OCI-M1 (cell line): ENCODE measurements at regions not wholly inside any gene's neighbourhood (a gene's known extent, or its start where the extent isn't known, plus 50 kb on each side); places are given as distances from the start of the nearest gene placed in this dataset.
"Not testable (repeated sequence)": the region's sequence is repeated elsewhere in the genome, so short reads cannot be mapped to it uniquely, and the experiment has no call there.

Experiments
- DNase-seq: peaks from one replicate; lab custom pipeline; 2025; lab: John Stamatoyannopoulos, UW

DNA sequence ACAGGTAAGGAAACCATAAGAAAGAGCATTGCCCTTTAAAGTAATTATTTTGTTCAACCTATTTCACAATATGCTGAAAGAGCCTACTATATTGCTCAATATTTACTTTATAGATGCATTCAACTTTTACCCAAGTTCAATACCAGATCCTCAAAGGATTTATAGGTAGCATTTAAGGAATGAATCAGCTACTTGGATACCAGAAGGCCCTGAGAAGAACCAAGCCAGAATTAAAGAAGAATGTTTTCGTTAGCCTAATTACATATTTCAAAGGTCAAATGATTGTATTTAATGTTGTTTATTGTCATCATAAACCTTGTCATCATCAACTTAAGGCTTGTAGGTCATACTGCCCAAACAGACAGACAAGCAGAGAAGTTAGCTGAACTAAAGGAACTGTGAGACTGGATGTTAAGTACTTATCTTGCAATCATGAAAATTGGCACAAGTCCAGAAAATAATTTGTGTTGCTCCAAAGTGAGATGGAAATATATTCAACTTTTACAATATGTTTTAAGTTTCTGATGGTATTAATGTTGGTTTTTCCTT lies 636.7 kb downstream of the RFPL4B start:
- no peak for DNase-seq

DNA sequence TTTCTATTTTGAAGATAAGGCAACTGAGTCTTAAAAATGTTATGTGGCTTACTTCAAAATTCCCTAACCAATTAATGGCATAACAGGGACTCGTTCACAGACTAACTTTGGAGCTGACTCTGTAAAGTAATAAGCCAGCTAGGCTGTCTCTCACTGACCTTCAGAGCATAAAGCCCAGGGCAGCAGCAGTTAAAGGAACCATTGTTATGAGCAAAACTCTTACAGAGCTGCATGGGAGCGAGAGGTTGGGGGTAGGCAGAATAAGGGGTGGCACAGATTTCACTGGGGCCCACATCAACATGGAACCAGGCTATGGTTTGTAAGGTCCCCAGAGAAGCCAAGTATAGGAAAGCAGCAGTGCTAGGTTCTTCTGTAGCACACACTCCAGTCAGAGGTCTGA lies 637.8 kb downstream of the RFPL4B start:
- DNase-seq: no peak

DNA sequence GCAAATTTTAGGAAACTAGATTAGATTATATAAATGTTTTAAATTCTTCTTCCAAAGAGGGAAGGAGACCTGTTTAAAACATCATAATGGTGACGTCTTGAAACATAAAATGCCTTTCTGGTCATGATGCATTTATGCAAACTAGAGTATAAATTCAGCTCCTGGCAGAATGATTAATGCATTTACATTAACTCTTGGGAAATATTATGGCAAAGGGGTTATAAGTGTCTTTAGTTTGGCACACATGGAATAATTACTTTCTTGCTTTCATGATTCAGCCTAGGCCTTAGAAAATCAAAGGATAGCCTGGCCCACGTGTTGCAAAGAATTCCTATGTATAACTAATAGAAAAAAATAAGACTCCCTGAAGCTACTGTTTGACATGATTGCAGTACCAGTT lies 639.2 kb downstream of the RFPL4B start:
- no peak for DNase-seq

DNA sequence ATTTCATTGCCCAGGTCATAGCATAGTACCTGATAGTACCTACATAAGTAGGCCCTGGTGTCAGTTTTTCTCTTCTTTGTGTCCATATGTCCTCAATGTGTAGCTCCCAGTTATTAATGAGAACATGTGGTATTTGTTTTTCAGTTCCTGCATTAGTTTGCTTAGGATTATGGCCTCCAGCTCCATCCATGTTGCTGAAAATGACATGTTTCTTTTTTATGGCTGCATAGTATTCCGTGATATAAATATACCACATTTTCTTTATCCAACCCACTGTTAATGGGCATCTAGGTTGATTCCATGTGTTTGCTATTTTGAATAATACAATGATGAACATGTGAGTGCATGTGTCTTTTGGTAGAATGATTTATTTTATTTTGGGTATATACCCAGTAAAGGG lies 641.6 kb downstream of the RFPL4B start:
- DNase-seq: no peak

DNA sequence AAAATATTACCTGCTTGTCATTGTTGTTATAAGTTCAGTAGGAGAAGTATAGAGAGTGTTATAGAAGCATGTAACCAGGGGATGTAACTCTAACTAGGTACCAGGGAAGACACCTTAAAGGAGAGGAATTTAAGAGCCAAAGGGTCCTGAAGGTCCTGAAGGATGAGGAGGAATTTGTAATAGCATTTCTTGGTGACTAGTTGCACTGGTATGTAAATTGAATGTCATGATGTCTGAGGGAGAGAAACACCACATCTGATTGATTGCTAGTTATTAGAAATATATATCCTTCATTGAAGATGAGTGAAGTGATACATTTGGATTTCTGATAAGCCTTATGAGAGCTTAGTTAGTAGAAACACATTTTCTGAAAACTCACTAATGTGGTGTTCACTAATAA lies 643.8 kb downstream of the RFPL4B start:
- DNase-seq: no peak

DNA sequence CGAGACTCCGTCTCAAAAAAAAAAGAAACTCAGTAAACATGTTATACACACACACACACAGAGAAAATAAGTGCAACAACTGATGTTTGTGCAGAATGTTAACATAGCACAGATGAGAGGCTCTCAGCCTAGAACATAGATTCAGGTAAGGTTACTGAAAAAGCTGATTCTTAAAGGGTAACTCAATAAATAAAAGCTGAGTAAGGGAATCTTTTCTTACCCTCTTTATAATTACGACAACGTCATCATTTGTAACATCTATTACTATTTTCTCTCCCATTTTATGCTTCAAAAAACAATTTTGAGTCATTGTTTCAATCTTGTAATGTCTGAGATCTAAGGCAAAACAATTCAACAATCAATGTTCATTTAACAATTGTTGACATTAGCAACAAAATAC lies 644.8 kb downstream of the RFPL4B start:
- DNase-seq: no peak

DNA sequence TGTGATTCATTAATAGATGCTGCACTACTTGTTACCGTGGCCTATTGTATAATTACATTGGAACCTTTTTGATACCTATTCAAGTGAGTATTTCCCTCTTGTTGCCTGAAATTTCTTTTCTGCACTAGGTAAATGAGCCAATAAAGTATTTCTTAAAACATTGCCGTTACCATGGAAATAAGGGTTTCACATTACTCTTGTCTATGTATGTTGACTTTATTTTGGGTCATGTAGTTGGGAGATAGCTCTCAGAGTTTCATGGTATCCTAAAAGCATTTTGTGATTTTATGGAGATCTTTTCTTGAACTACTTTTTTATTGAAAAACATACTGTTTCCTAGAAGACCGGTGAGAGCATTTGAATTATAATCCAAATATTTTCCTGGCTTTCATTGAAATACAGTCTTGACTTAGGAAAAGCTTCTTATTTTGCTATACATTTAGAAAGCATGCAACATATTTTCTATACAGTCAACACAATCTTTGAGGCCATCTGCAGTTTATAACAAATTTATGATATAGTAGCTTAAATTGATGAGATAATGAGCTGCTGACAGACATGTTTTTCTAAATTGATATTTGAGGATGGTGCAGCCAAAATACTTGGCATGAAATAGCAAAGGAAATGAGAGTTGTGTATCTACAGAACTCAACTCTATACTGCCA lies 650.4 kb downstream of the RFPL4B start:
- DNase-seq: no peak

DNA sequence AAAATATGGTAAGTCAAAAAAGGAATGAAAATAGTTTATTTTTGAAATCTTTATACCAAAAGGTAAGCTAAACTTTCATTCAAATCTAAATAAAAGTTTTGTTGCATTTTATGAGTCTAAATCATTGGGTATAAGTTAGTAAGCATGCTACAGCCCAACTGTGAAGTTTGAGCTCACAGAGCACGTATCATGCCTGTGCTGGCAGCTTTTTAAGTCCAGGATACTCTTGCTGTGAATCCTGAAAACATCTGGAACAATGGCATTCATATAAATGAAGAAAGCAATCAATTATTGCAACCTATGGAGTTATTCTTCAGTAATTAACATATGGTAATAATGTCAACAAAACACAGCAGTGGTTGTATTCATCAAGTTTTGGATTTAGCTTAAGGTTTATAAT lies 656.9 kb downstream of the RFPL4B start:
- DNase-seq: no peak

DNA sequence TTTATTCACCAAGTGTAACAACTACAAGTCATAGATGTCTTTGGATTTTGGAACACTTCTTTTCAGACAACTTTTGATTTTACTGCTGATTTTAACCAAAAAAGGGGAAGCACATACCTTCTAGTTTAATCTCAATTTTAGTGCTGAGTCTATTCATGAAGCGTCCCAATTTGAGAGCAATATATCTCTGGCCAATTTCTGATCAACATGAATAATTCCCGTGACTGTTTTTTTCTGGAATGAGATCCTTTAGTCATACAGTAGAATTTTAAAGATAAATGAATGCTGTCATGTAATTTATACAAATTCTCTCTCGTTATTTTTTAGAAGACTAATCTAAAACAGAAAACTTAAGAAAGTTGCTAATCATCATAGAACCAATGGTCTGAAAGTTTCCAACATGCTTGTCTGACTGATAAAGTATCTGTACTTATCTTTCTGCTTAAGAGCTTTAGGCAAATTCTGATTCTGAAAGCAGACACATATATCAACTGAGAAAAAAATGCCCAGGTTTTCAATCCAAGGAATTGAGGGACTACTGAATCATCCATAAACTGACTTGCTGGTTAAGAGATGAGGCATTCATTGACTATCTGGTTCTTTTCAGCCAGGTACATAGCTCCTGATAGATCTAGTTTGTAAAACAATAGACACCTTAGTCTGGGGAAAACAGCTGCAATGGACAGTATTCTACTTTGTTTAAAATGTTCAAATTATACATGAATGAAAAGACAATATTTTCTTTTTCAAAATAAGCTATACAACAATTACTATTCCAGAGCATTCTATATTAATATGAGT lies 657.5 kb downstream of the RFPL4B start:
- DNase-seq: peak; percentile 20

DNA sequence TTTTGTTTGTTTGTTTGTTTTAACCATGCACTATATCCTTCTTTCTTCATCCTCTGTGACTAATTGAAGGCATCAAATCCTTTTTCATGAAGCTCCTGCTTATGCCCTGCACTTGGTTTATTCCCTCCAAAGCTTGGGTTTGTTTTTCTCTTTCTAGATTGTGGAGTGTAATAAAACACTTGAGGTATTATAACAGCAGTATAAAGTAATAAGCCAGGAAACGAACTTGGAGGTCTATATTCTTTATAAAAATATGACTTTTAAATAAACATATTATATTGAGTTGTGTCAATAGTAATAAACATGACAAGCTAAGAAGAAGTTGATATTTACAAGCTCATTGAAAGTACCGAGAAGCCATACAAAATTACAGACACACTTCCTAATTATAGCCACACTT lies 659.4 kb downstream of the RFPL4B start:
- no peak for DNase-seq

DNA sequence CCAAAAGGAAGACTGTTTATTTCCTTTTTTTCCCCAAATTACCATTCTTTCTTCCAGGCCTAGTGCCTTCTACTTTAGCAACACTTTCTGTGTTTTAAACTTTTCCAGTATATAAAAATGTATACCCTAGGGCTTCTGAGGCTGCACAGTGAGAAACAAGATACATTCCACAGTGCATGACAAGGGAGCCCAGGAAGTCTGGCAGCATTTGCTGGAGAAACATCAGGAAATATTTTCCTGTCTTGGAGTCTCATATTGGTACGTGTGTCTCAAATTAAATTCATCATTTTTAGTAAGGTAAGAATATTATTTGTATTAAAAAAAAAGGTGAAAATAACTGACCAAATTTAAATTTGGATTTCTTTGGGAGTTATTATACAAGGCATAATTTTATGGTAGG lies 662.6 kb downstream of the RFPL4B start:
- no peak for DNase-seq

DNA sequence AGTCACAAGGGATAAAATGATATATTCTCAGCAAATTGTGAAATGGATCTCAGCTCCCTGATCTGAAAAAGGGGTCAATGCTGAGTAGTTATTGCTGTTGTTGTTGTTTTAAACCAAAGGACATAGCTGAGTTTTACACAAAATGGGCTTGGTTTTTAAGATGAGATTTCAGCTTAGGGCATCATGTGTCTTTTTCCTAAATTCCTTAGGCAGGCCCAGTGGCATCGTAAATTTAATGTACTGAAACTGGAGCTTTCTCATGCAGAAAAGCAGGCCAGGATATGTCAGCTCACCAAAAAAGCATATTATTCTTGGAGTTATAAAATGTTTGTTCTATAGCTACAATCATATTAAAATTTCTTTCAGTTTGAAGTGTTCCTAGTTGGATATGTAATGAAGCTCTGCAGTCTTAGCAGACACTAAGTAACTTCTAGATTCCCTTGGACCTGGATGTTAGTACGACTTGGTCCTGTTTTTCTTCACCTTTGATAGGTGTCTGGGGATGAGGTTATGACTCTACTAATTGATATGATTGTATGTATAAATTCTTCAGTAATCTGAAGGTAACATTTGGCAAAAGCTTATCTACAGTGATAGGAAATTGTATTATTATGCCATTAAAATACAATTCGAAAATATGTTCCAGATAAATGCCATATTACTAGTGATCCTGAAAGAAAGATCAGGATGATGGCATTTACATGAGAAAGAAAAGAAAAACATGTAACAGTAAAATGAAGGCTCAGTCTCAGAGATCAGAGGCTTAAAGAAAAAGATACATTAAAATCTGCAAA lies 663.3 kb downstream of the RFPL4B start:
- DNase-seq: no peak

DNA sequence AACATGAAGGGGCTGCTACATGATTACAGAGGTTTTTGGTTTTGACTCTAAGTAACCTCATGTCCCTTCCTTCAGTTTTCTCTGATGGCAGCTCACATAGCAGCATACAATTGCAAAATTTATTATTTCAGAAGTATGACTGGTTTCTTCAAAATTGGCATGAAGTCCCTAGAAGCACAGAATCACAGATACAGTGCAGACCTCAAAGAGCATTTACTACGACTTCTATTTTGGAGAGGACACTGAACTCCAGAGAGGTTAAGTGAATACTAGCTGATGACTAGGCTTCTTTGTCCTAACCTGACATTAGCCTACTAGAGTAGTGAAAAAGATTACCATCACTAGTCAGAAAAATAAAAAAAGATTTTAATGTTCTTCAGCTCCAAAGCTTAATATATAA lies 664.3 kb downstream of the RFPL4B start:
- no peak for DNase-seq

DNA sequence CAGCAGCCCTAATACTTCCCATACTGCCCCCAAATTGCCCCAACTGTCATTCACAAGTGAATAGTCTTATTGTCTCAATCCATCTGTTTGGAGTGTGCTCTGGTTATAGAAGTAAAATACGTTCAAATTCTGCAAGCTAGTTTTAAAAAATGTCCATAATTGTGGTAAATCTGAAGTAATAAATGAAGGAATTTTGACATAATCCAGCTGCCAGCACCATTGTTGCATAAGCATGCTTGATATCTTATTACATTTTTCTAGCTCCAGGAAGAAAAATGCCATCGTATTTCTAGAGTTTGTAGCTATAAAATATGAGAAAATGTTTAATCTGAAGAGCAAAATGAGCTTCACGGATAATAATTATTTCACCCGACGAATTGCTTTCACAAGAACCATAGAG lies 664.7 kb downstream of the RFPL4B start:
- DNase-seq: no peak

DNA sequence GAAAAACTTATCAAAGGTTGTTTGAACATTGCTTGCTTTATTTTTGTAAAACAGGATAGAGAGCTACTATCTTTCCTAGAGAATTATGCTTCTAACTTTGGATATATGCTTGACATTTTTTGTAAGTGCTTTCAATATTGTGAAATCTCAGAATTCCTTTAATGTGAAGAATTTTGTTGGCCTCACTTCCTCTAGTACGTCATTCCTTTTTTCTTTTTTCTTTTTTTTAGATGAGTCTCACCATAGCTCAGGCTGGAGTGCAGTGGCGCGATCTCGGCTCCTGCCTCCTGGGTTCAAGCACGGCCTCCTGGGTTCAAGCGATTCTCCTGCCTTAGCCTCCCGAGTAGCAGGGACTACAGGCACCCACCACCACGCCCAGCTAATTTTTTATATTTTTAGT lies 668.1 kb downstream of the RFPL4B start:
- no peak for DNase-seq

DNA sequence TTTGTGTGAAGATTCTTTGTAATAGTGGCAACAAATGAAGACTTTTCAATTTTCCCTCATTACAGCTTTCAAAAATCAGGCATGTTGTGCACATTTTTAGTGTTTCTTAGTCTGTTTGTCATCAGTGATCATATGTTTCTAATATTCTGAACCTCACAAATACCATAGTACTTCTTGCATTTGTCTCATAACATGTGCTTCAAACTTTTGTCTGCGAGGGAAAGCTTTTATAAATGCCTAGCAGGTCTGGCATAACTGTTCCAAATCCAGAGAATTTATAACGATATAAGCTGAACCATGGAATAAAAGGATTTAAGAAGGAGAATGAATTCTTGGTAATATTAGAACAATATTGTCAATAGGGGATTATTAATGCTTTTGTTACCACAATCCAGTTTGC lies 670.2 kb downstream of the RFPL4B start:
- DNase-seq: no peak

DNA sequence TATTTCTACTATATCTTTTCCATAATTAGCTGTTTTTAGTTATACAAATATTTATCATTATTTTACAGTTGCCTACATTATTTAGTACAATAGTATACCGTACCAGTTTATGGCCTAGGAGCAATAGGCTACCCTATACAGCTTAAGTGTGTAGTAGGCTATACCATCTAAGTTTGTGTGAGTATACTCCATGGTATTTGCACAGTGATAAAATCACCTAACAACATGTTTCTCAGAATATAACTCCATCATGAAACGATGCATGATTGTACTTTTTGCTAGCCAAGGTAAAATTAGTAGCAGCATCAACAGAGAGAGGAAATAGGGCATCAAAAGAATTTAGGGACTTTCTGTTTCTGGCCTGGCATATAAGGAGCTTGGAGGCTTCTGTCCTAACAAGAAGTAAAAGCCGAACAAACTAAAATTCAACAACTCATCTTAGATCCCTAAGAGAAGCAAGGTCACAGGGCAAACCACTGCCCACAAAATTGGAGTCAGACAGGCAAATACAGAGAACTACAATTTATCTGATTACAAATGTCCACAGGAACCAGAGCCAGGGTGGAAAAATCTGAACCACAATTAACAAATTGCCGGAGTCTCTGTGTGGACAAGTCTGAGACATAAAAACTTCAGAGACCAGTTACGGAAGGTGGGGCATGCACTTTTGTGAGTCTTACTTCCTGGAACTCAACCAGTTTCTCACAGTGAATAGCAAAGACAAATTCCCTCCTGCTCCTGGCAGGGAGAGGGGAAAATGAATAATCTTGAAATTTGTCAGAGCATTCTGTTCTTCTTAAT lies 671.4 kb downstream of the RFPL4B start:
- DNase-seq: peak; percentile 74

DNA sequence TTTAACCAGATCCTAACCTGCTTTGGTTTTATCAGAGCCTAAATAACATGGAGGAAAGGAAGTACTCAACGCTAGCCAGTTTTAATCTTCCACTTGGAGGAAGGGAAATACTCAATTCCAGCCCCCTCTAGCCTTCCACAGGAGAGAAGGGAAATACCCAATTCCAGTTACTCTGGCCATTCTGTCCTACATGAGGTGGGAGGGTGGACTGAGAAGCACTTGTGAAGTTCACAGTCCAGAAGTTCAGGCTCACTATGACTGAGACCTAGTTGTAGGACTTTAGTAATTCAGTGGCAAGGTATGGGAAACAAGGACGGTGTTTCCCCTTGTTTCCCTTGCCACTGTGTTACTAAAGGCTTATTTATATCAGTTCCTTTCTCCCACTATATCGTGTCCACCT lies 672.0 kb downstream of the RFPL4B start:
- DNase-seq: no peak

DNA sequence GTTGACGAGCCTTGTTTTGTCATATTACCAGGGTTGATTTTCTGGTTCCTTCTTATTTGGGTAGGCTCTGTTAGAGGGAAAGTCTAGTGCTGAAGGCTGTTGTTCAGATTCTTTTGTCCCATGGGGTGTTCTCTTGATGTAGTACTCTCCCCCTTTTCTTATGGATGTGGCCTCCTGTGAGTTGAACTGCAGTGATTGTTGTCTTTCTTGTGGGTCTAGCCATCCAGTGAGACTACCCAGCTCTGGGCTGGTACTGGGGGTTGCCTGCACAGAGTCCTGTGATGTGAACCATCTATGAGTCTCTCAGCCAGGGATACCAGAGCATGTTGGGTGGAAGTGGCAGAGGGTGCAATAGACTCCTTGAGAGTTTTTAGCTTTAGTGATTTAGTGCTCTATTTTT lies 680.6 kb downstream of the RFPL4B start:
- DNase-seq: no peak

DNA sequence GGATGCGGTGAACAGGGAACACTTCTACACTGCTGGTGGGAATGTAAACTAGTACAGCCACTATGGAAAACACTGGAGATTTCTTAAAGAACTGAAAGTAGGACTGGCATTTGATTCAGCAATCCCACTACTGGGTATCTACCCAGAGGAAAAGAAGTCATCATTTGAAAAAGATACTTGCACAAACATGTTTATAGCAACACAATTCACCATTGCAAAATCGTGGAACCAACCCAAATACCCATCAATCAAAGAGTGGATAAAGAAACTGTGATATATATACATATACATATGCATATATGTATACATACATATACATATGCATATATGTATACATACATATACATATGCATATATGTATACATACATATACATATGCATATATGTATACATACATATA lies 682.0 kb downstream of the RFPL4B start:
- not testable (repeated sequence) for DNase-seq

DNA sequence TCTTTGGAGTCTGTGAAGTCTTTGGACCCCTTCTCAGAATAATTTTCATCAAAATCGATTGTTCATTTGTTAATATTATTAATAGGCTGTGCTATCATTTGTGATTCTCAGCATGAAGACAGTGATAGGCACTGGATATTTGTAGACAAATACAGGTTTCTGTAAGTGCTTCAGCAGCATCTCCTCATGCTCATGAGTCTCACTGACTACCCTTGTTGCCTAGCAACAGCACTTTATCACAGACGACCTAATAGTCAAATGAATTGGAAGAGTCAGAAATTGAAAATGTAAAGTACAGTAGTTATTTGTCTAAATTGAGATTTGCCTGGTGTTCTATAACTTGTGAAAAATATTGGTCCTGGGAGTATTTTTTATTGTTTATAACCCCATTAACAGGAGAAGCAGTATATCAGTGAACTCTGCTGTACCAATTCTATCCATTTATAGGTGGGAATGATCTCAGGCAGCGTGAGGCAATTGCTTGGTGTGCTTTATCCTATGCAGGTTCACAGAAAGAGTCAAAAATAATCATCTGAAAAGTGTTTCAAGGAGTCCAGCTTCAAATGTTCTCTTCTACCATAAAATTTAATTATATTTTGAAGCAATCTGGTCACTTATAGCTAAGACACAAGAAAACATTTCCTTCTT lies 684.6 kb downstream of the RFPL4B start:
- no peak for DNase-seq
